ENCODE measurements at regions not wholly inside any gene's neighbourhood (a gene's known extent, or its start where the extent isn't known, plus 50 kb on each side); places are given as distances from the start of the nearest gene placed in this dataset.
"Not testable (repeated sequence)": the region's sequence is repeated elsewhere in the genome, so short reads cannot be mapped to it uniquely, and the experiment has no call there.

DNA sequence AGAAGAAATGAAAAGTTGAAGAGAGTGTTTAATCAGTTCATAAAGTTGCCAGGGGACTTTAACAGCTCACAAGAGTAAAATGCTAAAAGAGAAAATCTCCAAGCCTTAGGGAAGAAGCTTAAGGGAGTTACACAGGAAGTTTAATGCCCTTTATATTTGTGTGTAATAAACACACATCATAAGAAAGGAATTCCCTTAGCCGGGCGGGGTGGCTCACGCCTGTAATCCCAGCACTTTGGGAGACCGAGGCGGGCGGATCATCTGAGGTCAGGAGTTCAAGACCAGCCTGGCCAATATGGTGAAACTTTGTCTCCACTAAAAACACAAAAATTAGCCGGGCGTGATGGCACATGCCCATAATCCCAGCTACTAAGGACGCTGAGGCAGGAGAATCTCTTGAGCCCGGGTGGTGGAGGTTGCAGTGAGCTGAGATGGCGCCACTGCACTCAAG, 95.4 kb upstream of the CAB39 start:
- not testable (repeated sequence) for DNase-seq; H3K4me1 ChIP-seq (ENCODE audit: control insufficient read depth, insufficient read depth, low read length); H3K4me3 ChIP-seq (ENCODE audit: low read length); H3K27ac ChIP-seq (ENCODE audit: low read length); H3K9me3 ChIP-seq (ENCODE audit: control insufficient read depth, low read depth, low read length); H3K36me3 ChIP-seq (ENCODE audit: control insufficient read depth, insufficient read depth, low read length); H3K27me3 ChIP-seq (ENCODE audit: control insufficient read depth, insufficient read depth, low read length)
- WGBS (ENCODE audit: insufficient coverage, low lambda C conversion rate), result 79% methylated on average over 2 of the region's 11 CpGs

DNA sequence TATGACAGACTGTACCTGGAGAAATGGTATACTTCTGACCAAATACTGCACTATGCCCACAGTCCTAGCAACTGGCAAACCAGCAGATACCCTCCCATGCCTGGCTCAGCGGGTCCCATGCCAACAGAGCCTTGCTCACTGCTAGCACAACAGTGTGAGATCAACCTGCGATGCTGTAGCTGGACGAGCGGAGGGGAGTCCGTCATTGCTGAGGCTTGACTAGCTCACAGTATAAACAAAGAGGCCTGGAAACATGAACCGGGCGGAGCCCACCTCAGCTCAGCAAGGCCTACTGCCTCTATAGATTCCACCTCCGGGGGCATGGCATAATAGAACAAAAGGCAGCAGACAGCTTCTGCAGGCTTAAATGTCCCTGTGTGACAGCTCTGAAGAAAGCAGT, 93.2 kb upstream of the CAB39 start:
- no peaks in the 10 kb centered on the region for H3K27me3 ChIP-seq (ENCODE audit: control insufficient read depth, insufficient read depth, low read length)
- no peaks in the 10 kb centered on the region for H3K36me3 ChIP-seq (ENCODE audit: control insufficient read depth, insufficient read depth, low read length)
- WGBS (ENCODE audit: insufficient coverage, low lambda C conversion rate), result no CpG with 5 or more reads among the region's 8 CpGs
- H3K9me3 ChIP-seq (ENCODE audit: control insufficient read depth, low read depth, low read length), result no peaks in the 10 kb centered on the region
- DNase-seq, result no peak
- H3K27ac ChIP-seq (ENCODE audit: low read length), result no peak overlapping the region
- no peak overlapping the region for H3K4me3 ChIP-seq (ENCODE audit: low read length)
- H3K4me1 ChIP-seq (ENCODE audit: control insufficient read depth, insufficient read depth, low read length), result no peaks in the 10 kb centered on the region

GRCh38 chr2:230625220-230625619, 87.4 kb upstream of the CAB39 start:
- DNase-seq; H3K9me3 ChIP-seq (ENCODE audit: control insufficient read depth, low read depth, low read length); H3K36me3 ChIP-seq (ENCODE audit: control insufficient read depth, insufficient read depth, low read length); H3K4me3 ChIP-seq (ENCODE audit: low read length); H3K4me1 ChIP-seq (ENCODE audit: control insufficient read depth, insufficient read depth, low read length); H3K27ac ChIP-seq (ENCODE audit: low read length); H3K27me3 ChIP-seq (ENCODE audit: control insufficient read depth, insufficient read depth, low read length): not testable (repeated sequence)
- no CpG with 5 or more reads among the region's 4 CpGs for WGBS (ENCODE audit: insufficient coverage, low lambda C conversion rate)

- not testable (repeated sequence) for H3K27ac ChIP-seq (ENCODE audit: low read length); H3K27me3 ChIP-seq (ENCODE audit: control insufficient read depth, insufficient read depth, low read length); H3K9me3 ChIP-seq (ENCODE audit: control insufficient read depth, low read depth, low read length); H3K4me3 ChIP-seq (ENCODE audit: low read length); H3K4me1 ChIP-seq (ENCODE audit: control insufficient read depth, insufficient read depth, low read length); H3K36me3 ChIP-seq (ENCODE audit: control insufficient read depth, insufficient read depth, low read length); DNase-seq
- no CpG with 5 or more reads among the region's 4 CpGs for WGBS (ENCODE audit: insufficient coverage, low lambda C conversion rate)
These were observed 85.6 kb upstream of the CAB39 start for GRCh38 chr2:230627091-230627490.

DNA sequence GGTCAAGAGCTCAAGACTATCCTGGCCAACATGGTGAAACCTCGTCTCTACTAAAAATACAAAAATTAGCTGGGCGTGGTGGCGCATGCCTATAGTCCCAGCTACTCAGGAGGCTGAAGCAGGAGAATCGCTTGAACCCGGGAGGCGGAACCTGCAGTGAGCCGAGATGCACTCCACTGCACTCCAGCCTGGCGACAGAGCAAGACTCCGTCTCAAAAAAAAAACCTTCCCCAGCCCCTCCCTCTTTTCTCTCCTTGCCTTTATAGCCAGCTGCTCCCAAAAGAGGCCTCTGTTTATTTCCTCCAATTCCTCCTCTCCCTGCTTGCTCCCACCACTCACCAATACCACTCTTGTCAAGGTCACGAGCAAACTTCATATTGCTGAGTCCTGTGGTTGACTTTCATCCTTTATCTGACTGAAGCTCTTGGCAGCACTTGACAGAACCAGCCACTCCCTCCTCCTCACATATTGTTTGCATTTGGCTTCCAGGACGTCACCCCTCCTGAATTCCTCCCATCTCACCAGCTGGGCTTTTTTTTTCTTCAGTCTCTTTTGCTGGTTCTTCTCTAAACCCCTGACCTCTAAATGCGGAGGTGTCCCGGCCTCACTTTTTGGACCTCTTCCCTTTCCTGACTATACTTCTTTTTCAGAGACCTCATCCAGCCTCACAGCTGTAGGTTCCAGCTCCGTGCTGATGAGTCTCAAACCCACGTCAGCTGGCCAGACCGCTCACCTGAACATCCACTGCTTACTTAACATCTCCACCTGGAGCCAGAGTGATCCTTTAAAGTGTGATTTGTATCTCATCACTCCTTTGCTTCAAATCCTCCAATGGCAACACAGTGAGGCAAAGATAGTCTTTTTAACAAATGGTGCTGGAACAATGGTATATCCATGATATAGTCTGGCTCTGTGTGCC, 84.6 kb upstream of the CAB39 start:
- Histone ChIP-seq H3K36me3 (ENCODE audit: control insufficient read depth, insufficient read depth, low read length) (no peaks in the 10 kb centered on the region), H3K27ac (ENCODE audit: low read length) (no peak overlapping the region), H3K4me3 (ENCODE audit: low read length) (no peak overlapping the region), H3K27me3 (ENCODE audit: control insufficient read depth, insufficient read depth, low read length) (peaks cover 2% of the 10 kb centered on the region), H3K9me3 (ENCODE audit: control insufficient read depth, low read depth, low read length) (no peaks in the 10 kb centered on the region), H3K4me1 (ENCODE audit: control insufficient read depth, insufficient read depth, low read length) (no peaks in the 10 kb centered on the region)
- peak in 1 of 2 donors; percentile 24 for DNase-seq
- 17% methylated on average over 3 of the region's 16 CpGs for WGBS (ENCODE audit: insufficient coverage, low lambda C conversion rate)

- Histone ChIP-seq H3K36me3 (ENCODE audit: control insufficient read depth, insufficient read depth, low read length) (no peaks in the 10 kb centered on the region), H3K27me3 (ENCODE audit: control insufficient read depth, insufficient read depth, low read length) (peaks cover 2% of the 10 kb centered on the region), H3K9me3 (ENCODE audit: control insufficient read depth, low read depth, low read length) (no peaks in the 10 kb centered on the region), H3K4me1 (ENCODE audit: control insufficient read depth, insufficient read depth, low read length) (no peaks in the 10 kb centered on the region), H3K4me3 (ENCODE audit: low read length) (no peak overlapping the region), H3K27ac (ENCODE audit: low read length) (no peak overlapping the region)
- no CpG with 5 or more reads among the region's 4 CpGs for WGBS (ENCODE audit: insufficient coverage, low lambda C conversion rate)
- DNase-seq, result no peak
These were observed 81.2 kb upstream of the CAB39 start for GRCh38 chr2:230631470-230631869.

DNA sequence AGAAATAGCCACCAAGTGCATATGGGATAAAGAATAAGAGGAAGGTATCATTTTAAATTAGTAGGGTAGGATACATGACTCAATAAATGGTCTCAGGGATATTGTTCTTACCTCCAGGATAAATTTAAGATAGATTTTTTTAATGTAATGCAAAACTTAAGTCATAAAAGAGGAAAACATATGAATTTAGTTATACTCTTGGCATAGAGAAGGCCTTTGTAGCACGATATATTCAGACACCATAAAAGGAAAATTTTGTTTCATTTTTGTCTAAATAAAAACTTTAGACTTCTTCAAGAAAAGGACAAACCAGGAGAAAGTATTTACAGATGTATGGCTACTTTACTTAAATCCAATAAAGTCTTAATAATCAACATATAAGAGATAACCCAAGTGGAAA, 78.5 kb upstream of the CAB39 start:
- WGBS (ENCODE audit: insufficient coverage, low lambda C conversion rate), result 87% methylated on average over 1 of the region's 1 CpG
- H3K4me1 ChIP-seq (ENCODE audit: control insufficient read depth, insufficient read depth, low read length), result no peaks in the 10 kb centered on the region
- H3K27me3 ChIP-seq (ENCODE audit: control insufficient read depth, insufficient read depth, low read length), result no peaks in the 10 kb centered on the region
- H3K4me3 ChIP-seq (ENCODE audit: low read length), result no peak overlapping the region
- no peaks in the 10 kb centered on the region for H3K36me3 ChIP-seq (ENCODE audit: control insufficient read depth, insufficient read depth, low read length)
- H3K9me3 ChIP-seq (ENCODE audit: control insufficient read depth, low read depth, low read length), result no peaks in the 10 kb centered on the region
- DNase-seq, result no peak
- no peak overlapping the region for H3K27ac ChIP-seq (ENCODE audit: low read length)

DNA sequence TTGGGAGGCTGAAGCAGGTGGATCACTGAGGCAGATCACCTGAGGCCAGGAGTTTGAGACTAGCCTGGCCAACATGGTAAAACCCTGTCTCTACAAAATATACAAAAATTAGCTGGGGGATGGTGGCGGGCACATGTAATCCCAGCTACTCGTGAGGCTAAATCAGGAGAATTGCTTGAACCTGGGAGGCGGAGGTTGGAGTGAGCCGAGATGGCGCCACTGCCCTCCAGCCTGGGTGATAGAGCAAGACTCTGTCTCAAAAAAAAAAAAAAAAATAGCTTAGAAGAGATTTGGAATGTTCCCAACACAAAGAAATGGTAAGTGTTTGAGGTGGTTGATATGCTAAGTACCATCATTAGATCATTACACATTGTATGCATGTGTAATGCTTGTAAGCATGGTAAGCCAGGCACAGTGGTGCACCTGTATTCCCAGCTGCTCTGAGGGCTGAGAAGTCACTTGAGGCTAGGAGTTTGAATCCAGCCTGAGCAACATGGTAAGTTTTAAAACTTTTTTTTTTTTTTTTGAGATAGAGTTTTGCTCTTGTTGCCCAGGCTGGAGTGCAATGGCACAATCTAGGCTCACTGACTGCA, 77.8 kb upstream of the CAB39 start:
- H3K27ac ChIP-seq (ENCODE audit: low read length); H3K4me1 ChIP-seq (ENCODE audit: control insufficient read depth, insufficient read depth, low read length); H3K27me3 ChIP-seq (ENCODE audit: control insufficient read depth, insufficient read depth, low read length); H3K4me3 ChIP-seq (ENCODE audit: low read length); H3K36me3 ChIP-seq (ENCODE audit: control insufficient read depth, insufficient read depth, low read length); H3K9me3 ChIP-seq (ENCODE audit: control insufficient read depth, low read depth, low read length); DNase-seq: not testable (repeated sequence)
- no CpG with 5 or more reads among the region's 5 CpGs for WGBS (ENCODE audit: insufficient coverage, low lambda C conversion rate)

- H3K27me3 ChIP-seq (ENCODE audit: control insufficient read depth, insufficient read depth, low read length), result no peaks in the 10 kb centered on the region
- no peak for DNase-seq
- H3K36me3 ChIP-seq (ENCODE audit: control insufficient read depth, insufficient read depth, low read length), result no peaks in the 10 kb centered on the region
- H3K27ac ChIP-seq (ENCODE audit: low read length), result no peak overlapping the region
- WGBS (ENCODE audit: insufficient coverage, low lambda C conversion rate), result 73% methylated on average over 4 of the region's 6 CpGs
- H3K4me1 ChIP-seq (ENCODE audit: control insufficient read depth, insufficient read depth, low read length), result no peaks in the 10 kb centered on the region
- H3K9me3 ChIP-seq (ENCODE audit: control insufficient read depth, low read depth, low read length), result no peaks in the 10 kb centered on the region
- H3K4me3 ChIP-seq (ENCODE audit: low read length), result no peak overlapping the region
These were observed 75.9 kb upstream of the CAB39 start for GRCh38 chr2:230636684-230637271.

- H3K4me1 ChIP-seq (ENCODE audit: control insufficient read depth, insufficient read depth, low read length); H3K9me3 ChIP-seq (ENCODE audit: control insufficient read depth, low read depth, low read length); DNase-seq; H3K4me3 ChIP-seq (ENCODE audit: low read length); H3K27ac ChIP-seq (ENCODE audit: low read length); H3K27me3 ChIP-seq (ENCODE audit: control insufficient read depth, insufficient read depth, low read length); H3K36me3 ChIP-seq (ENCODE audit: control insufficient read depth, insufficient read depth, low read length): not testable (repeated sequence)
- no CpG with 5 or more reads among the region's 8 CpGs for WGBS (ENCODE audit: insufficient coverage, low lambda C conversion rate)
These were observed 75.2 kb upstream of the CAB39 start for GRCh38 chr2:230637486-230637885.
